GM23338 (cell line): ENCODE measurements at regions not wholly inside any gene's neighbourhood (a gene's known extent, or its start where the extent isn't known, plus 50 kb on each side); places are given as distances from the start of the nearest gene placed in this dataset.

Source experiments
- CTCF ChIP-seq, 2 experiments: fragments of 200-600 bp in 1 of 2; sonication (generic) in 1 of 2; conservative IDR thresholded peaks; 2 replicates each; pipeline versions ENCODE4 v1.5.1 to v1.6.1; 2016 to 2017; ENCODE audit warnings: antibody characterized with exemption in 2 of 2, low read depth in 2 of 2, mild to moderate bottlenecking in 2 of 2, moderate library complexity in 1 of 2
- EZH2 ChIP-seq: fragments of 200-600 bp; sonication (generic); IDR thresholded peaks from one replicate; pipeline ENCODE4 v1.8.0; 2017; ENCODE audit warnings: antibody characterized with exemption, mild to moderate bottlenecking, low read depth; ENCODE audit not compliant: unreplicated experiment
- POLR2AphosphoS5 ChIP-seq: IDR thresholded peaks from 2 replicates; pipeline ENCODE4 v1.6.1; 2016; ENCODE audit warnings: antibody characterized with exemption, low read depth

- TF ChIP-seq CTCF (conservative IDR thresholded peaks at IDR 0.05; ENCODE audit: low read depth in 2 of 2) = no peak
- TF ChIP-seq EZH2 = no peak
- TF ChIP-seq POLR2AphosphoS5 = no peak
Measured at GRCh38 chr12:90128526-90128925, 419.9 kb upstream of the ATP2B1 start.
